Stimulated activated CD4-positive, alpha-beta T cell treated with anti-CD3 and anti-CD28 coated beads, Interleukin-15, amount 100 ng/mL, for 24 hours (primary cell): ENCODE measurements at regions not wholly inside any gene's neighbourhood (a gene's known extent, or its start where the extent isn't known, plus 50 kb on each side); places are given as distances from the start of the nearest gene placed in this dataset.
"Not testable (repeated sequence)": the region's sequence is repeated elsewhere in the genome, so short reads cannot be mapped to it uniquely, and the experiment has no call there.

ENCODE experiments used
- DNase-seq: peaks from one replicate; pipeline ENCODE4 v3.0.0-alpha.2; 2020

- DNase-seq = no peak
Measured at GRCh38 chr3:178096955-178097354, 439.3 kb upstream of the KCNMB2 start.

DNA sequence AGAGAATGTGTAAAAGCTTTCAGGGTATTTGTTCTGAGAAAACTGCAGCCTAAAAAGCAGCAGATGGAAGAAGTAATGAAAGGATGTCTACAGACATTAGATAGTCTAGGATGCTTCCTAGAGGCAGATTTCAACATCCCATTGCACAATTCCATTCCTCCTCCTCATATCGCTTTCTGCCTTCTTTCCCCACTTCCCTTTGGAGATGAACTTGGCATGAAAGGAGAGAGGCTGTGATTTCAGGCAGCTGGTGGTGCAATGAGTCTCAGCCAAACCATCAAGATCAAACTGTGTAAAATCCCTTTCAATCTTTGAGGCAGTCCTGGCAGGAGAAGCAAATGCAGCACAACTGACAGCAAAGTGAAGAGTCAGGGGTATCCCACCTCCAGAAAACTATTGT, 438.7 kb upstream of the KCNMB2 start:
- no peak for DNase-seq

DNA sequence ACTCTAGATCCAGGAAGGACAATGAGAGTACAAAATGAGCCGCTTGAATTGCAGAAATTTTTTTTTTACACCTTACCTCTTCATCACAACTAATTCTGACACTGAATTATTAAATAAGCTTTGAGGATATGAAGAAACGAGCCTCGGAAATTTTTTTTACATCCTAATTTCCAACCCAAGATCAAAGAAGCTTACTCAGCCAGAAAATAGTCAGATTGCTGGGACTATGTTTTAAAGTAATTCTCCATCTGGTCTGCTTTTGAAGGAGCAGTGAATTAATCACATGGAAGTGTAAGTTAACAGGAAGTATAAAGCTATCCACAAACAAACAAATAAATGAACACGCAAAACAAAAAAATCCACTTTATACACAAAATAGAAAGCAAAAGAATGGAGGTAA, 437.0 kb upstream of the KCNMB2 start:
- DNase-seq = no peak

DNA sequence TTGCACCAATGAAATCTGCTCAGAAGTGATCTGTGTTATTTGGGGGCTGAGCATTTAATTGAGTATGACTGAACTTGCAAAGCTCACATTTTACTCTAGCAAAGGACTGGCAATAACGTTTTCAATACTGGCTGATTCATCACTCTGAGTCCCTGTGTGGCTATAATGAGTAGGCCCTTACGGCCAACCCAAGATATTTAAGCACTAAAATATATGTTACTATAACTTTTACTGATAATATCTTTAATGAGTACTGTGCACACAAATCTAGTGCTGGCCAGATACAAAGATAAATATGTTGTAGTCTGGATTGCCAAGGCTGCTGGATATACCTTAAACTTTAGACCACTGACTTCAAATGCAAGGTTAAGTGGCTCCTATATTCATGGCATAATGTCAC, 436.4 kb upstream of the KCNMB2 start:
- DNase-seq = no peak

- no peak for DNase-seq
Measured at GRCh38 chr3:178100908-178101307, 435.3 kb upstream of the KCNMB2 start.

- no peak for DNase-seq
Measured at GRCh38 chr3:178103140-178103539, 433.1 kb upstream of the KCNMB2 start.

GRCh38 chr3:178107804-178108203, 428.4 kb upstream of the KCNMB2 start:
- no peak for DNase-seq

DNA sequence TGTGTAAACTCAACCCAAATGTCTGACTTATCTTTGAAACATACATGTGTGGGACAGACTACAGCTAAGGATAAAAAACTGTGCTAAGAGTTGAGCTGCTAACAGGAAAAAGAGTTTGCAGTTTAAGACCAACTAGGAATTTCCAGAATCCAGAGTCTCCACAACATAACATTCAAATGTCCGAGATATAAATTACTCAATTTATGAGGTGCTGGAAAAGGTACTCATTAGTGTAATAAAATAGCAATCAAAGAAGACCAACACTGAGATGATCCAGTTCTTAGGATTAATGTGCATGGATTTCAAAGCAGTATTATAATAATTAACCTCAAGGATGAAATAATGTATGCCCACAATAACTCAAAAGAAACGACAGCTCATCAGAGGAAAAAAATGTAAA, 426.5 kb upstream of the KCNMB2 start:
- no peak for DNase-seq

DNA sequence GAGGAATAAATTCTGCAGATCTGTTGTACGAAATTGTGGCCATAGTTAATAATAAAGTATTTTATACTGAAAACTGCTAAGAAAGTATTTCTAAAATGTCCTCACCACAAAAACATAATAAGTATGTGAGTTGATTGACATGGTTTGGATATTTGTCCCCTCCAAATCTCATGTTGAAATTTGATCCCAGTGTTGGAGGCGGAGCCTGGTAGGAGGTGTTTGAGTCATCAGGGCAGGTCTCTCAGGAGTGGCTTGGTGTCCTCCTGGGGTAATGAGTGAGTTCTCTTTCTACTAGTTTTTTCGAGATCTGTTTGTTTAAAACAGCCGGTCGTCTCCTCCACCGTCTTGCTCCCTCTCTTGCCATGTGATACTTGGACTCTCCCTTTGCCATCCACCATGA, 424.1 kb upstream of the KCNMB2 start:
- peak; percentile 26 for DNase-seq

- DNase-seq = not testable (repeated sequence)
Measured at GRCh38 chr3:178112552-178112951, 423.7 kb upstream of the KCNMB2 start.

GRCh38 chr3:178117641-178118040, 418.6 kb upstream of the KCNMB2 start:
- DNase-seq = no peak

DNA sequence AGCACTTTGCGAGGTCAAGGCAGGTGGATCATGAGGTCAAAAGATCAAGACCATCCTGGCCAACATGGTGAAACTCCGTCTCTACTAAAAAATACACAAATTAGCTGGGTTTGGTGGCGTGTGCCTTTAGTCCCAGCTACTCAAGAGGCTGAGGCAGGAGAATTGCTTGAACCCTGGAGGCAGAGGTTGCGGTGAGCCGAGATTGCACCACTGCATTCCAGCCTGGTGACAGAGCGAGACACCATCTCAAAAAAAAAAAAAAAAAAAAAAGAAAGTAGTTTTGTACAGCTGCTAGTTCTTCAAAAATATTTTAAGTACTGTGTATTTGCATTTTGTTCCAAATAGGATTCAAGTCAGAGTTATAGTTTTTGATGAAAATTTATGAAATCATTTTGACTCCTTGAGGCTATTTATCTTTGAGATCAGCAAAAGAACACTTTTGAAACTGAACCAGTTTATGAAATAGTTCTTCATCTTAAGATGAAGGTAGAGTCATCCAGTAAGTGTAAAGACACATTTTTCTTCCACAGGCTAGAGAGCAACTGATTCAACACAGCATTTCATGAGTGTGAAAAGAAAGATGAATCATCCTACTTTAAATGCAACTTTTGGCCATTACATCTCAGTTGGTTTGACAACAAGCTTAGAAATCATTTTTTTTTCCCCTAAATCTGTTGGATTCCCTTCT, 416.5 kb upstream of the KCNMB2 start:
- not testable (repeated sequence) for DNase-seq

GRCh38 chr3:178120367-178120766, 415.9 kb upstream of the KCNMB2 start:
- peak; percentile 11 for DNase-seq

GRCh38 chr3:178126686-178127085, 409.6 kb upstream of the KCNMB2 start:
- DNase-seq = no peak

- no peak for DNase-seq
Measured at GRCh38 chr3:178127221-178127620, 409.0 kb upstream of the KCNMB2 start.

GRCh38 chr3:178129109-178129508, 407.1 kb upstream of the KCNMB2 start:
- no peak for DNase-seq

GRCh38 chr3:178131801-178132200, 404.4 kb upstream of the KCNMB2 start:
- DNase-seq = no peak

- no peak for DNase-seq
Measured at GRCh38 chr3:178137206-178137605, 399.0 kb upstream of the KCNMB2 start.

- no peak for DNase-seq
Measured at GRCh38 chr3:178137831-178138230, 398.4 kb upstream of the KCNMB2 start.

DNA sequence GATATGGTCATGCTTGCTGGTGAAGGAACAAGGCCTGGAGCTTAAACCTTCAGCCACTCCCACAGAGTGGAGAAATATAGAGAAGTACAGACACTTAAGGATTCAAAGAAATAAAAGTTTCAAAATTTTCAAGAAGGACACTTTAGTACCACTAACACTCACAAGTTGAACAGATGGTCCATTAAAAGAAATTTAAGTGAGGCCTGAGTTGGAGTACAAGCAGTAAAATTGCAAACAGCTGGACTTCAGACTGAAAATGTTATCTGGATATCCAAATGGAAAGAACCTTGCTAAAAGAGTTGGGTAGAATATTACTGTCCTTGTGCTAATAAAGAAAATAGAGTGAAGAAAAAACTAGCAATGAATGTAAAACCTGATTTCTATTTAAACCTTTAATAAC, 397.1 kb upstream of the KCNMB2 start:
- no peak for DNase-seq

GRCh38 chr3:178140531-178141304, 395.5 kb upstream of the KCNMB2 start:
- DNase-seq = no peak

DNA sequence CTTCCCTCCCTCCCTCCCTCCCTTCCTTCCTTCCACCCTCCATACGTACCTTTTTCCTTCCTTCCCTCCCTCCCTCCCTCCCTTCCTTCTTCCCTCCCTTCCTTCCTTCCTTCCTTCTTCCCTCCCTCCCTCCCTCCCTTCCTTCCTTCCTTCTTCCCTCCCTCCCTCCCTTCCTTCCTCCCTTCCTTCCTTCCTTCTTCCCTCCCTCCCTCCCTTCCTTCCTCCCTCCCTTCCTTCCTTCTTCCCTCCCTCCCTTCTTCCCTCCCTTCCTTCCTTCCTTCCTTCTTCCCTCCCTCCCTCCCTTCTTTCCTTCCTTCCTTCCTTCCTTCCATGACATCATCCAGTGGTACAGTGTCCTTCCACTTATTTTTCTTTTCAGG, 394.9 kb upstream of the KCNMB2 start:
- not testable (repeated sequence) for DNase-seq

DNA sequence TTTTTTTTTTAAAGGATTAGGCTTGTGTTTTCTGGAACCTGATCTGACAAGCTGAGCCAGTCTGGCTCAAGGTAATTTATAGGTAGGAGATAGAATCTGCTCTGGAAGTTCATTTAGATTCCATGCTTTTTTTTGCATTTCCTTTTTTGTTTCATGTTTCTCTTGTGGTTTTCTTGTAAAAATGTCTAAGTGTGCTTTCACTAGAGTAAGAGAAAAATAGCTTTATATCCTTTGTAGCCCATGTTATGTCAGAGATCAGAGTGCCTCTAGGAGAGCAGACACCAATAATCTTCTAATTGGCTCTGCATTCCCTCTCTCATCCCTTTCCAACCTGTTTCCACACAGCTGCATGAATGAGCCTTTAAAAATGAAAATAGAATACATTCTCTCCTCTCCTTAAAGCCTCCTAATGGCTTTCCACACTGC, 389.8 kb upstream of the KCNMB2 start:
- no peak for DNase-seq

DNA sequence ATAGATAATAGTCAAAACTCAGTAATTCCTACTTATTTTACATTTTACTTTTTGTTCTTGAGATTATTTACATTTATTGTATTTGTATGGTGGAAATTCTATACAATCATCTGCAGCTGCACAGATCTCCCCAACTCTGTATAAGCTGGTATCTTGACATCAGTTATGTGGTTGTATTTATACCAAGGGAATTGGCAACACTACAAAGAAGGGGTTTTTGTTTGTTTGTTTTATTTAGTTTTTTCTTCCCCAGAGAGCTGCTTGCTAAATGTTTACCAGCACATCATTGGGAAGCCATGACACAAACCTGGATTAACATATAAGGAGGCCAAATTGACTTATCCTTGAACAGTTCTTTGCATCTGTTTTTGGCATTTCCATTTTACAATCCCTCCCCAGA, 389.2 kb upstream of the KCNMB2 start:
- DNase-seq = no peak
